HCT116 (cell line): ENCODE measurements at regions not wholly inside any gene's neighbourhood (a gene's known extent, or its start where the extent isn't known, plus 50 kb on each side); places are given as distances from the start of the nearest gene placed in this dataset.

Source experiments
- ATAC-seq: fragments of 200-7000 bp; cut with Tn5 transposase; 2 replicates; pipeline ENCODE4 v1.9.1; 2020; ENCODE audit warnings: mild to moderate bottlenecking, moderate library complexity
- BruUV-seq: library from RNA; stranded (reverse); fragments of 400-500 nt; replicated peaks from 2 replicates; lab custom pipeline; 2021; lab: Mats Ljungman, UMichigan
- CTCF ChIA-PET: fragments of 300-600 bp; sonication (Branson Sonifier 250); formaldehyde crosslinking; loops from one replicate; lab custom pipeline; 2021; ENCODE audit warnings: antibody characterized with exemption; lab: Charles Lee
- POLR2A ChIA-PET: fragments of 300-600, 350-600 bp; sonication (Branson Sonifier 250); formaldehyde crosslinking; loops from one replicate; lab custom pipeline; 2021; ENCODE audit warnings: antibody characterized with exemption; lab: Charles Lee
- RAD21 ChIA-PET, 2 experiments: fragments of 300-600 bp; sonication (Branson Sonifier 250); formaldehyde crosslinking; loops; one replicate each; lab custom pipeline; 2023; ENCODE audit warnings: low total read pairs in 2 of 2; ENCODE audit not compliant: uncharacterized antibody in 2 of 2, unreplicated experiment in 2 of 2, low non-redundant PET in 1 of 2; lab: Charles Lee
- DNase-seq: peaks from one replicate; pipeline ENCODE4 v3.0.0-alpha.2; 2010; ENCODE audit warnings: low read depth, low spot score
- H2AFZ ChIP-seq: fragments of 200-600 bp; shearing (Covaris generic), sonication (generic); 2 replicates; pipeline ENCODE4 v1.6.1; 2017; ENCODE audit warnings: low read depth, mixed run types, mixed read lengths, antibody characterized with exemption, low read length; ENCODE audit not compliant: poor library complexity, severe bottlenecking
- H3K27ac ChIP-seq: 2 replicates; pipeline ENCODE4 v1.5.1; 2012; ENCODE audit warnings: low read depth, low read length
- H3K27me3 ChIP-seq: fragments of 200-600 bp; sonication (generic); 2 replicates; pipeline ENCODE4 v1.6.1; 2016; ENCODE audit warnings: mixed run types, low read length, mixed read lengths; ENCODE audit not compliant: insufficient read depth
- H3K36me3 ChIP-seq, 2 experiments: fragments of 200-500 bp in 1 of 2; fragments of 200-600 bp in 1 of 2; sonication (Bioruptor generic) in 1 of 2; sonication (generic) in 1 of 2; 2 replicates each; pipeline versions ENCODE4 v1.5.1 to v1.6.1; 2014 to 2016; ENCODE audit warnings: low read length in 2 of 2, inconsistent platforms in 1 of 2, mixed read lengths in 1 of 2, mixed run types in 1 of 2; ENCODE audit not compliant: insufficient read depth in 2 of 2, control insufficient read depth in 1 of 2
- H3K4me1 ChIP-seq, 2 experiments: fragments of 200-600 bp in 1 of 2; sonication (generic) in 1 of 2; 2 replicates each; pipeline versions ENCODE4 v1.5.1 to v1.6.1; 2012 to 2017; ENCODE audit warnings: low read length in 2 of 2, inconsistent platforms in 1 of 2, mild to moderate bottlenecking in 1 of 2, mixed read lengths in 1 of 2, mixed run types in 1 of 2, moderate library complexity in 1 of 2; ENCODE audit not compliant: insufficient read depth in 2 of 2, control insufficient read depth in 1 of 2
- H3K4me2 ChIP-seq: fragments of 200-600 bp; sonication (generic); 2 replicates; pipeline ENCODE4 v1.6.1; 2017; ENCODE audit warnings: mixed run types, low read length, mixed read lengths
- H3K4me3 ChIP-seq, 2 experiments: fragments of 200-600 bp in 1 of 2; sonication (generic) in 1 of 2; replicated peaks in 1 of 2; 2 replicates each; pipeline ENCODE4 v1.5.1; 2011 to 2016; ENCODE audit warnings: low read length in 2 of 2, control low read depth in 1 of 2, low read depth in 1 of 2, mild to moderate bottlenecking in 1 of 2, mixed read lengths in 1 of 2, mixed run types in 1 of 2
- H3K79me2 ChIP-seq: fragments of 200-600 bp; sonication (generic); 2 replicates; pipeline ENCODE4 v1.6.1; 2017; ENCODE audit warnings: mild to moderate bottlenecking, mixed run types, low read length, moderate library complexity, mixed read lengths; ENCODE audit not compliant: insufficient read depth
- H3K9ac ChIP-seq: fragments of 200-600 bp; sonication (generic); 2 replicates; pipeline ENCODE4 v1.6.1; 2016; ENCODE audit warnings: low read length, mixed read lengths
- H3K9me2 ChIP-seq: fragments of 200-600 bp; sonication (generic), shearing (Covaris generic); 2 replicates; pipeline ENCODE4 v1.6.1; 2017; ENCODE audit warnings: mixed run types, mild to moderate bottlenecking, moderate library complexity; ENCODE audit not compliant: insufficient read depth
- H3K9me3 ChIP-seq, 2 experiments: fragments of 200-500 bp in 1 of 2; fragments of 200-600 bp in 1 of 2; sonication (Bioruptor generic) in 1 of 2; sonication (generic) in 1 of 2; 2 replicates each; pipeline ENCODE4 v1.6.1; 2014 to 2017; ENCODE audit warnings: low read length in 2 of 2, mixed read lengths in 2 of 2, inconsistent platforms in 1 of 2, low read depth in 1 of 2, mild to moderate bottlenecking in 1 of 2, mixed run types in 1 of 2, moderate library complexity in 1 of 2; ENCODE audit not compliant: control insufficient read depth in 1 of 2, insufficient read depth in 1 of 2
- H4K20me1 ChIP-seq: fragments of 200-600 bp; sonication (generic), shearing (Covaris generic); 2 replicates; pipeline ENCODE4 v1.6.1; 2017; ENCODE audit warnings: mixed run types, mild to moderate bottlenecking, moderate library complexity; ENCODE audit not compliant: insufficient read depth
- CBX3 ChIP-seq: IDR thresholded peaks from 2 replicates; pipeline ENCODE4 v1.6.1; 2012; ENCODE audit warnings: low read depth
- CEBPB ChIP-seq: IDR thresholded peaks from 2 replicates; pipeline ENCODE4 v1.6.1; 2012; ENCODE audit warnings: low read depth
- CTCF ChIP-seq, 3 experiments: fragments of 200-600 bp in 1 of 3; sonication (generic) in 1 of 3; IDR thresholded peaks in 2 of 3; conservative IDR thresholded peaks in 1 of 3; 2 replicates each; pipeline ENCODE4 v1.5.1; 2012 to 2017; ENCODE audit warnings: low read depth in 2 of 3, low read length in 2 of 3, antibody characterized with exemption in 1 of 3, borderline replicate concordance in 1 of 3, control low read depth in 1 of 3, mild to moderate bottlenecking in 1 of 3, mixed read lengths in 1 of 3, mixed run types in 1 of 3, moderate library complexity in 1 of 3; ENCODE audit not compliant: insufficient read depth in 1 of 3
- EGR1 ChIP-seq: IDR thresholded peaks from 2 replicates; pipeline ENCODE4 v1.6.1; 2012; ENCODE audit warnings: low read depth
- EZH2phosphoT487 ChIP-seq: fragments of 200-600 bp; IDR thresholded peaks from 2 replicates; pipeline ENCODE4 v1.6.1; 2018; ENCODE audit warnings: antibody characterized with exemption, borderline replicate concordance
- FOSL1 ChIP-seq: IDR thresholded peaks from 2 replicates; pipeline ENCODE4 v1.6.1; 2012; ENCODE audit warnings: low read depth
- JUND ChIP-seq: IDR thresholded peaks from 2 replicates; pipeline ENCODE4 v1.6.1; 2012
- POLR2A ChIP-seq: IDR thresholded peaks from 2 replicates; pipeline ENCODE4 v1.7.0; 2011; ENCODE audit warnings: borderline replicate concordance; ENCODE audit not compliant: insufficient read depth, insufficient read length; ENCODE audit errors: extremely low read depth
- POLR2AphosphoS5 ChIP-seq: IDR thresholded peaks from 2 replicates; pipeline ENCODE4 v1.6.1; 2011; ENCODE audit warnings: mild to moderate bottlenecking, low read depth, low read length, moderate library complexity
- RAD21 ChIP-seq: IDR thresholded peaks from 2 replicates; pipeline ENCODE4 v1.6.1; 2012; ENCODE audit warnings: low read depth, mild to moderate bottlenecking
- SIN3A ChIP-seq: IDR thresholded peaks from 2 replicates; pipeline ENCODE4 v1.6.1; 2012; ENCODE audit warnings: low read depth
- SRF ChIP-seq: IDR thresholded peaks from 2 replicates; pipeline ENCODE4 v1.6.1; 2012; ENCODE audit warnings: low read depth
- YY1 ChIP-seq: IDR thresholded peaks from 2 replicates; pipeline ENCODE4 v1.6.1; 2011; ENCODE audit warnings: low read length, low read depth, moderate library complexity, mild to moderate bottlenecking; ENCODE audit not compliant: insufficient replicate concordance; ENCODE audit errors: extremely low read depth
- ZBTB33 ChIP-seq: IDR thresholded peaks from 2 replicates; pipeline ENCODE4 v1.6.1; 2011; ENCODE audit warnings: mild to moderate bottlenecking, low read length, moderate library complexity; ENCODE audit not compliant: insufficient replicate concordance; ENCODE audit errors: extremely low read depth
- ZFX ChIP-seq: fragments of 450-650 bp; IDR thresholded peaks from 2 replicates; pipeline ENCODE4 v1.6.1; 2017
- ZNF274 ChIP-seq: fragments of 200-500 bp; sonication (Bioruptor generic); IDR thresholded peaks from 2 replicates; pipeline ENCODE4 v1.6.1; 2014; ENCODE audit warnings: mild to moderate bottlenecking, low read depth, low read length, inconsistent platforms
- intact Hi-C: fragments of 100-400 bp; cut with micrococcal nuclease; formaldehyde crosslinking; loops from 2 replicates; pipeline ENCODE4 v1.10.0; 2022
- TF ChIP-seq, protein P1 (sequence below): IDR thresholded peaks from 2 replicates; pipeline ENCODE4 v1.6.1; 2012; ENCODE audit warnings: low read depth
- TF ChIP-seq, protein P2 (sequence below): IDR thresholded peaks from 2 replicates; pipeline ENCODE4 v1.6.1; 2012

GRCh38 chr13:58429917-58430316 is 798.4 kb downstream of the PCDH17 start (continued):
- no peak for TF ChIP-seq YY1

DNA sequence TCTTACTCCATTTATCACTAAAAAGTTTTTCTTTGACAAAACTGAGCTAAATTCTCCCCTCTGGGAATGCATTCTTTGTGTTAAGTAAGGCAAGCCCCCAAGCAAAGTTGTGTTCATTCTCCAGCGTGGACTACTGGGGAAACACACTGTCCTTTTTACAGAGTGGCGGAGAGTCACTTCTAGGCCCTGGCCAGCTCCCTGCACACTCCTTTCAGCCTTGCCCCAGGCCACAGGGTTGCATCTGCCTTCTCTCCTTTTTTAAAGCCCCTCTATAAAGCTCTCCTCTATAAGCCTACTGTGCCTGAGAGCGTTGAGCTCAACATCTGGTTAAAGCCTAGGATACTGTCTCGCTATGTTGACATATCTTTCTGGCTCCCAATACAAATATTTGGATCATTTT is 803.4 kb downstream of the PCDH17 start:
- TF ChIP-seq SRF (no peak), POLR2A (no peak), POLR2AphosphoS5 (no peak), ZNF274 (no peak), CEBPB (no peak), ZBTB33 (no peak), EGR1 (no peak), FOSL1 (no peak), CTCF (IDR thresholded peaks at IDR 0.05 in 2 of 3, conservative IDR thresholded peaks at IDR 0.05 in 1 of 3; ENCODE audit: borderline replicate concordance in 1 of 3, insufficient read depth in 1 of 3, low read depth in 2 of 3, low read length in 2 of 3) (no peak), SIN3A (no peak), RAD21 (no peak), CBX3 (no peak), ZFX (no peak), JUND (no peak), EZH2phosphoT487 (no peak), YY1 (no peak)
- TF ChIP-seq, protein P1, sequence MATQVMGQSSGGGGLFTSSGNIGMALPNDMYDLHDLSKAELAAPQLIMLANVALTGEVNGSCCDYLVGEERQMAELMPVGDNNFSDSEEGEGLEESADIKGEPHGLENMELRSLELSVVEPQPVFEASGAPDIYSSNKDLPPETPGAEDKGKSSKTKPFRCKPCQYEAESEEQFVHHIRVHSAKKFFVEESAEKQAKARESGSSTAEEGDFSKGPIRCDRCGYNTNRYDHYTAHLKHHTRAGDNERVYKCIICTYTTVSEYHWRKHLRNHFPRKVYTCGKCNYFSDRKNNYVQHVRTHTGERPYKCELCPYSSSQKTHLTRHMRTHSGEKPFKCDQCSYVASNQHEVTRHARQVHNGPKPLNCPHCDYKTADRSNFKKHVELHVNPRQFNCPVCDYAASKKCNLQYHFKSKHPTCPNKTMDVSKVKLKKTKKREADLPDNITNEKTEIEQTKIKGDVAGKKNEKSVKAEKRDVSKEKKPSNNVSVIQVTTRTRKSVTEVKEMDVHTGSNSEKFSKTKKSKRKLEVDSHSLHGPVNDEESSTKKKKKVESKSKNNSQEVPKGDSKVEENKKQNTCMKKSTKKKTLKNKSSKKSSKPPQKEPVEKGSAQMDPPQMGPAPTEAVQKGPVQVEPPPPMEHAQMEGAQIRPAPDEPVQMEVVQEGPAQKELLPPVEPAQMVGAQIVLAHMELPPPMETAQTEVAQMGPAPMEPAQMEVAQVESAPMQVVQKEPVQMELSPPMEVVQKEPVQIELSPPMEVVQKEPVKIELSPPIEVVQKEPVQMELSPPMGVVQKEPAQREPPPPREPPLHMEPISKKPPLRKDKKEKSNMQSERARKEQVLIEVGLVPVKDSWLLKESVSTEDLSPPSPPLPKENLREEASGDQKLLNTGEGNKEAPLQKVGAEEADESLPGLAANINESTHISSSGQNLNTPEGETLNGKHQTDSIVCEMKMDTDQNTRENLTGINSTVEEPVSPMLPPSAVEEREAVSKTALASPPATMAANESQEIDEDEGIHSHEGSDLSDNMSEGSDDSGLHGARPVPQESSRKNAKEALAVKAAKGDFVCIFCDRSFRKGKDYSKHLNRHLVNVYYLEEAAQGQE: no peak
- TF ChIP-seq, protein P2, sequence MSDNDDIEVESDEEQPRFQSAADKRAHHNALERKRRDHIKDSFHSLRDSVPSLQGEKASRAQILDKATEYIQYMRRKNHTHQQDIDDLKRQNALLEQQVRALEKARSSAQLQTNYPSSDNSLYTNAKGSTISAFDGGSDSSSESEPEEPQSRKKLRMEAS: no peak
- TF ChIP-seq, all 23 proteins: peak for 0
- H3K79me2 ChIP-seq: no peaks in the 10 kb centered on the region
- ATAC-seq: no peak
- intact Hi-C loops: no loop called here
- no peak overlapping the region for H3K27ac ChIP-seq
- DNase-seq: no peak
- H3K4me3 ChIP-seq: no peak overlapping the region
- BruUV-seq: no TSS peak
- H4K20me1 ChIP-seq: no peaks in the 10 kb centered on the region
- H3K27me3 ChIP-seq: no peaks in the 10 kb centered on the region
- no peaks in the 10 kb centered on the region for H3K9me2 ChIP-seq
- POLR2A ChIA-PET: no interaction called here
- CTCF ChIA-PET: no interaction called here
- H3K36me3 ChIP-seq: no peaks in the 10 kb centered on the region
- H3K4me1 ChIP-seq: no peaks in the 10 kb centered on the region
- peaks cover 16 to 25% of the 10 kb centered on the region in 2 experiments; a peak in 3 of 4 replicates for H3K9me3 ChIP-seq
- no peak overlapping the region for H3K9ac ChIP-seq
- RAD21 ChIA-PET: no interaction called here
- no peak overlapping the region for H2AFZ ChIP-seq
- no peak overlapping the region for H3K4me2 ChIP-seq
